KOPT-K1 (cell line): ENCODE measurements at regions not wholly inside any gene's neighbourhood (a gene's known extent, or its start where the extent isn't known, plus 50 kb on each side); places are given as distances from the start of the nearest gene placed in this dataset.
"Not testable (repeated sequence)": the region's sequence is repeated elsewhere in the genome, so short reads cannot be mapped to it uniquely, and the experiment has no call there.

Experiments used
- H3K27ac ChIP-seq: fragments of 200-600 bp; sonication (generic); 2 replicates; pipeline ENCODE4 v1.5.1; 2016; ENCODE audit warnings: antibody characterized with exemption, mild to moderate bottlenecking, low read depth, low read length; ENCODE audit not compliant: poor library complexity, severe bottlenecking
- H3K36me3 ChIP-seq: fragments of 200-600 bp; sonication (generic); 2 replicates; pipeline ENCODE4 v1.5.1; 2017; ENCODE audit warnings: antibody characterized with exemption, mild to moderate bottlenecking, low read length, moderate library complexity; ENCODE audit not compliant: insufficient read depth
- H3K9me3 ChIP-seq: fragments of 200-600 bp; sonication (generic); 2 replicates; pipeline ENCODE4 v1.5.1; 2017; ENCODE audit warnings: antibody characterized with exemption, low read length, mild to moderate bottlenecking; ENCODE audit not compliant: insufficient read depth, poor library complexity, severe bottlenecking

DNA sequence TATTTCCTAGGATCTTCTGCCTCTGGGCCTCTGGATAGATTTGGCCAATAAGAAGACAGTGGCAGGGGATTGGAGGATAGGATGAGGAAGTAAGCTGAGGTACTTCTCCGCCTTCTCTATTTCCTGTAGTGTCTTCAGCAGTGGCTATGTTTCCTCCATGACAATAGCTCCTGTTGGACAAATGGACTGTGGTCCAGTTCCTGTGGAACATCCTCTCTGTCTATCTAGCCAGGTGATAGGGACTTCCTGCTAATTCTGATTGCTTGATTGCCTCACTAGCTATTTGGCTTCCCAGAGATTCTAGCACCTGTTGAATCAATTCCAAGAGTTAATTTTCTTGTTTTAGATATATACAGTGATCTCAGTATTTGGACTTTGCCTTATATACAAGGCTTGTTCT, 456.2 kb upstream of the NECTIN3 start:
- Histone ChIP-seq H3K27ac (no peak overlapping the region), H3K36me3 (no peaks in the 10 kb centered on the region), H3K9me3 (no peaks in the 10 kb centered on the region)

DNA sequence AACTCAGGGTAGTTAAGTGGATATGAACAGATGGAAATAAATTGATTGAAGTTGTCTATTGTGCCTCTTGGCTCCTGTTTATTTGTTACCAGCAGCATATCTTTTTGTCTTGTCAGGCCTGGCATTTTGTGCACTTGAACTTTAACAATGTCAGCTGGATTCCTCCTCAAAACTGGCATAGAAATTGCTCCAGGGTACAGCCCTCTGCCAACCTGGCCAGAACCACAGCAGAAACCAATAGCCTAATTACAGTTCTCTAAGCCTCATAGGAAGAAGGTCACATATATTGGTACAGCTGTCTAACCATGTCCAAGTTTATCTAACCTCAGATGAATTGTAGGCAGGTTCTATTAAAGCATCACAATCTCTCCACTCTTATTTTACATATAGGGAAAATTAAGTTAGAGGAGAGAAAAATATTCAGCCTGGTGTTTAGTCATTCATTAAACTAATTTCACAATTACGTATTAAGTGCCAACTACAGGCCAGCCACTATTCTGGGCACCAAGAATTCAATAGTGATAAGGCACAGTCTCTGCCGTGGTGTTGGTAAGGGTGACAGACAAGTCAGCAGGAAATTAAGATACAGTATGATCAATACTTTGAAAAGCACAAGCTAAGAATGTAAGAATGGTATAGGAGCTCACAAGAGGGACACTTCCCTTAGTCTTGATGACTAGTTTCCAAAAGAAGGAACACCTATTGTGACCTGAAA, 452.9 kb upstream of the NECTIN3 start:
- H3K9me3 ChIP-seq, result no peaks in the 10 kb centered on the region
- H3K36me3 ChIP-seq, result no peaks in the 10 kb centered on the region
- H3K27ac ChIP-seq, result no peak overlapping the region

DNA sequence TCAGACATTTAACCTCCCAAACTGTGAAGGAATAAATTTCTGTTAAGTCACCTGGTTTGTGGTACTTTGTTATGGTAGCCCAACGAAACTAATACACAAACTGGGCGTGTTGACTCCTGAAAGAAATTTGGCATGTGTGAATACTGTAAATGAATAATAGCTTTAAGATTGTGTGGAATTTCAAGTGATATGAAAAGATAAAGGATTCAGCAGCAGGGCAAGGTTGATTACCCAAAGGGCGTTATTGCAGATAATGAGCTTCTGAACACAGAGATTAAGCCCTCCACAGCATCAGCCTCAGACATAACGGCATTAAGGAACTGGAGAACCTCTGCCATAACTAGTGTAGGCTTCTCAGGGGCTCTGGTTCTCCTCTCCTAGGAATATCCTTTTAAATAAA, 451.5 kb upstream of the NECTIN3 start:
- no peak overlapping the region for H3K27ac ChIP-seq
- no peaks in the 10 kb centered on the region for H3K36me3 ChIP-seq
- no peaks in the 10 kb centered on the region for H3K9me3 ChIP-seq

DNA sequence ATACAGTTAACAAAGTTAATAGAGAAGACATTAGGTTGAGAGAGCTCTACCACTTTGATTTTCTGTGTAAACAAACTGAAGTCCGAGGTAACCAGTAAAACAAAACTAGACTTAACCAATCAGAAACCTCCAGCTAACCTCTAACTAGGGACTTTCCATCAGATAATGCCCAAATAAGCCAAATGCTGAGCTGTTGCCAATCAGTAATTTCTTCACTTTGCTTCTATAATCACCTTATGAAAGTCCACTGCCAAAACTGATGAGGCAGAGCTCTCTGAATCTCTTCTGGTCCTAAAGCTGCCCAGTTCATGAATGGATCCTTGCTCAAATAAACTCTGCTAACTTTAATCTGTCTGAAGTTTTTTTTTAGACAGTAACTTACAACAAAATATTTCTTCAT, 448.0 kb upstream of the NECTIN3 start:
- no peaks in the 10 kb centered on the region for H3K9me3 ChIP-seq
- H3K27ac ChIP-seq, result no peak overlapping the region
- H3K36me3 ChIP-seq, result no peaks in the 10 kb centered on the region

DNA sequence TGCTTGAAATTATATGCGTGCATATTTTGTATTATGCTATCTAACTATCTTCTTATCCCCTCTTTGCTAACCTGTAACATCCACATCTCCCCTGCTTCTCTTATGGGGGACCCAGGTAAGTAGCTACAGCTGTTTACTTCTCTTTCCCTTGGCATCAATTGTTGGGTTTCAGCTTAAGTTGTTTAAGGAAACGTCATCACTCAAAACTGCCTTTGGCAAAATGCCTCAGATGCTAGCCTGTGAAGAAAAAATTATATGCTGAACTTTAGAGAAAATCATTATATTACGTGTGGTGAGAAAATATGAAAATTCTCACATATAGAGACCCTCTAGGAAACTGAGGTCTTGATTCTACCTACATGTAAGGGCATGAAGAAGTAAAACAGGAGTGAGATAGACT, 447.0 kb upstream of the NECTIN3 start:
- no peak overlapping the region for H3K27ac ChIP-seq
- no peaks in the 10 kb centered on the region for H3K9me3 ChIP-seq
- no peaks in the 10 kb centered on the region for H3K36me3 ChIP-seq

DNA sequence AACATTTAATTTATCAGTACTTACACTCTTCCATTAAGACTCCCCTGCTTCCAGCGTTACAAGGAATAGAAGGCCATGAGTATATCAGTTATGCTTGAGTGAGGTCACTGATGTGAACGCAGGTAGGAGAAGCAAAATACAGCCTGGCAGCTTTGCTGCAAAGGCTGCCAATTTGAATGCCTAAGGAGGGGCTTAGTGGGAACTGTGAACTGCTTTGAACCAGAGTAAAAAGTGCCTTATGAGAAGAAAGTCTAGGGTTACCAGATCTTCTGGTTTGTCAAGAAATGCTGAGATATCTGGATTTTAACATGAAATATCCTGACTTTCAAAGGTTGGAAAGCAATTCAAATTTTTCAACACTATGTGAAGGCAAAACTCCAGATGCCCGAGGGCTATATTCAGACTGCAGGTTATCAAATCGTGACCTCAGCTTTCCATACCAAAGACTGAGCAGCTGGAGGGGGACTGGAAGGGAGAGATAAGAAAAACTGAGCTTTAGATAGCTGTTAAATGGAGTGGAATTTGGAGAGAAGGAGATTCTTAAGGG, 446.3 kb upstream of the NECTIN3 start:
- Histone ChIP-seq H3K9me3 (no peaks in the 10 kb centered on the region), H3K36me3 (no peaks in the 10 kb centered on the region), H3K27ac (no peak overlapping the region)

DNA sequence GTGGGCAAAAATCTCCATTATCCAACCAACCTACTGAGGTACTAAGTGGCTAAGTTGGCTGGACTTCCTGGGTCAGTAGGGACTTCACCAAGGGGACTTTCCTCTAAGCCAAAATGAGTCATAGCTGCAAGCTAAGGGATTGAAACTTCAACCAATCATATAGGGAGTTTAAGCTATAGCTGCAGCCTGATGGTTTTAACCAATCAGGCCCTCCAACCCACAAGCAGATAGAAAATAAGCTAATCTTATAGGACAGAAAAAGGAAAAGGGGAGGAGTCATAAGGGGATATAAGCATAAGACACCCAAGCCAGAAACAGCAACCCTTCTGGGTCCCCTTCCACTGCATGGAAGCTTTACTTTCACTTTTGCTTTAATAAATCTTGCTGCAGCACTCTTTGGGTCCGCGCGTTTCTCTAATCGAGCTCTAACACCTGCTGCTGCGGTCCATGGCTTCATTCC, 444.9 kb upstream of the NECTIN3 start:
- H3K27ac ChIP-seq, result peak overlapping the region; percentile 49
- H3K36me3 ChIP-seq, H3K9me3 ChIP-seq: not testable (repeated sequence)

DNA sequence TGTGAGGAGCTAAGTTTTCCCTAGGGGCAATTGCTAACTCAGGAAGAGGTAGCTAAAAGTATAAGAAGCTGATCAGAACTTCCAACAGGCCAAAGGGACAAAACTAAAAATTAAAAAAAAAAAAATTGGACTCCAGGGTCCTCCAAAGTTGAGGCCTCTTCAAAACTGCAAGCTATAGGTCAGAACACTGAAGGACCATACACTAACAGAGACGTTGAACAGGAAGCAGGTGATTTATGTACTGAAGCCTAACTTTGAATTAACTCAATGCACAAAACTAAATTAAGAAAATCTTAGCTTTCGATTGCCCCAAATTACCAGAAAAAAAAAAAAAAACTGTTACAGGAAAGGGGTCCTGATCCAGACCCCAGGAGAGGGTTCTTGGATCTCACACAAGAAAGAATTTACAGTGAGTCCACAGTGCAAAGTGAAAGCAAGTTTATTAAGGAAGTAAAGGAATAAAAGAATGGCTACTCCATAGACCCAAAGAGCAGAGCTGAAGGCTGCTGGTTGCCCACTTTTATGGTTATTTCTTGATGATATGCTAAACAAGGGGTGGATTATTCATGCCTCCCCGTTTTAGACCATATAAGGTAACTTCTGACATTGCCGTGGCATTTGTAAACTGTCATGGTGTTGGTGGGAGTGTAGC, 442.8 kb upstream of the NECTIN3 start:
- Histone ChIP-seq H3K27ac (no peak overlapping the region), H3K36me3 (no peaks in the 10 kb centered on the region), H3K9me3 (no peaks in the 10 kb centered on the region)

DNA sequence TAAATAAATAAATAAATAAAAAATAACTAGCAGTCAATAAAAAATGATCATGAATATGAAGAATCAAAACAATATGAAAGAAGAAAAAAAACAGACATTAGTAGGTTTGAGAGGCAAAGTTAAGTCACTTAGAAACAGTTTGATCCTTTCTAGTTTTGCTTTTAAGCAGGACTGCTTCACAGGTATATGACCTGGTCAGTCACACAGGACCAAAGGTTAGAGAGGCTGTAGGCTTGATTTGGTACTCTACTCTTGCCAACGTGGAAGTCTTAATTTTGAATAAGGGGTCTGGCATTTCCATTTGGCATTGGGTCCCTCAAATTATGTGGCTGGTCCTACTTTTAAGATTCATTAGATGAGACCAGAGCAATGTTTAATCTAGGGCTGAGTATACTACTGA, 441.7 kb upstream of the NECTIN3 start:
- Histone ChIP-seq H3K36me3 (no peaks in the 10 kb centered on the region), H3K27ac (no peak overlapping the region), H3K9me3 (no peaks in the 10 kb centered on the region)

DNA sequence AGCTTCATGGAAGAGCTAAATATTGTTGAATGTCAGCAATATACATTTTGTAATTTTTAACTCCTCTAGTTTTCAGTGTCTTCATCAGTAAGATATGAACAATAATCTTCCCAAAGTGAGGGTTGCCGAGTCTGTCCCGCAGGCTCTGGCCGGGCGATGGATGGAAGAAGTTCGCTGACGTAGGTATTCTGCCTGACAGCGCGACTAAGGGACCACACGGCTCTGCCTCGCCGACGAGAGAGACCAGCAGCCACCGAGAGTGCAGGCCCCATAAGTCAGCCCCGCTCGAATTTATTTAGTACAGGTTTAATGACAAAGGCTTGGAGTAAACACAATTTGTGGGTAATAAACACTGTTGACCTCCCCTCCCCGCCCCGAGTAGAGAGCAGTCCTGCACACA, 427.4 kb upstream of the NECTIN3 start:
- H3K27ac ChIP-seq, result no peak overlapping the region
- H3K36me3 ChIP-seq, result no peaks in the 10 kb centered on the region
- H3K9me3 ChIP-seq, result no peaks in the 10 kb centered on the region

DNA sequence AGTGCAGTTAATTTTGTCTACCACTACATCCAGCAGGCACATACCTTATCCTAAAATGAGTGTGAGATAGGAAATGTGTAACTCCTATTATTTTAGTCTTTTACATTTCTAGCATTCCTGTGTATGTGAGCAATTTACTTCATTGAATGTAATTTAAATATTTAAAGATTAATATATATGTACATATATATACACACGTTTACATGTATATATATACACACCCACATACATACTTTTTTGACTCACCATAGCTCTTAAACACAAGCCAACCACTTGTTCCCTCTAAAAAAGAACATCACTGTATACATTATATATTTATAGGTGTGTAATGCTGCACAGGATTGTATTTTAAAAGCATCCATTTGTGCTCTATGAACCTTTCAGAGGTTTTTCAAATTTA, 425.6 kb upstream of the NECTIN3 start:
- H3K36me3 ChIP-seq, result no peaks in the 10 kb centered on the region
- no peaks in the 10 kb centered on the region for H3K9me3 ChIP-seq

DNA sequence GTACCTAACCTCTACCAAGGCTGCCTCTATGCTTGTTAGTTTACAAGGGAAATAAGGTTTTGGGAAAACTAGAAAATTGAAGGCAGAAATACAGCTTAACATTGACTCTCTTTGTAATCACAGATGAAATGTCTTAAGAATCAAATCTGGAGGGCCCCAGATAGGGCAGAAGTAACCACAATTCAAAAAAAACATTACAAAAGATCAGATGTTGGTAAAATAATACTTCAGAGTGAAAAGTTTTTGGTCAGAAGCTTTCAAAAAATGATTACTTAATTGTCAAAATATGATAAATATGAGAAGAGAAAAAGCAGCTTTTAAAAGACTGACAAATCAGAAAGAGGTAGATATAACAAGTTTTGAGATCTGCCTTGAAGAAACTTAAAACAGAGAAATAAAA, 425.1 kb upstream of the NECTIN3 start:
- Histone ChIP-seq H3K9me3 (no peaks in the 10 kb centered on the region), H3K36me3 (no peaks in the 10 kb centered on the region), H3K27ac (no peak overlapping the region)

More for the DNA sequence above, 425.6 kb upstream of the NECTIN3 start:
- H3K27ac ChIP-seq, result no peak overlapping the region

DNA sequence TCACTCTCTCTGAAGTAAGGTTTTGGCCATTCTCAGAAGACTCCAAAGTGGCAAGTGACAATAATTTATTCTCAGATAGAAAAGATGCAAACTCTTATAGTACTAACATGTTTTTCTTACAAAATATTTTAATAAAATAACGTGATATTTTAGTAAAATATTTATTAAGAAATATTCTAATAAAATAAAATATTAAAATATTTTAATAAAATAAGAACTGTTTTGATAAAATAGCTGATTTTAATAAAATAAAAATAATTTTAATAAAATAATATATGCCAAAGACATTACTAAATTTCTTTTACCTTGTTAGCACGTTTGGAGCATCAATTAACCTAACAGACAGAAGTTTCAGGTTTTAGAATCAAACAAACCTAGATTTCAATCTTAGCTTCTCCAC, 424.0 kb upstream of the NECTIN3 start:
- no peak overlapping the region for H3K27ac ChIP-seq
- H3K9me3 ChIP-seq, result no peaks in the 10 kb centered on the region
- no peaks in the 10 kb centered on the region for H3K36me3 ChIP-seq

DNA sequence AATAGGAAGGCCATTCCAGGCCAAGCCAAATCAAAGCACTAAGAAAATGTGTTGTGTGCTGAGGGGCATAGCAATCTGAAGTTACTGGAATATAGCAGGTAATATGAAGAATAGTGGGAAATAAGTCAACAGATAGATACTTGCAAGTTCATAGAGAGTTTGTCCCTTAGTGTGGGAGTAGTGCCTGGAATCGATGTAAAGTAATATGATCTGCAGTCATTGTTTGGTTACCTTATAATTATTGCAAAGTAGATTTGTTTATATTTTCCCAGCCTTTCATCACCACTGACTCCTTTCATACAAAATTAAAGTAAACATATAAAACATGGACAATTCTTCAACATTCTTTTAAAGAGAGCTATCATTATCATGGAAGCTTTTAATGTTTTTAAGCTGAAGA, 420.9 kb upstream of the NECTIN3 start:
- H3K27ac ChIP-seq, result no peak overlapping the region

DNA sequence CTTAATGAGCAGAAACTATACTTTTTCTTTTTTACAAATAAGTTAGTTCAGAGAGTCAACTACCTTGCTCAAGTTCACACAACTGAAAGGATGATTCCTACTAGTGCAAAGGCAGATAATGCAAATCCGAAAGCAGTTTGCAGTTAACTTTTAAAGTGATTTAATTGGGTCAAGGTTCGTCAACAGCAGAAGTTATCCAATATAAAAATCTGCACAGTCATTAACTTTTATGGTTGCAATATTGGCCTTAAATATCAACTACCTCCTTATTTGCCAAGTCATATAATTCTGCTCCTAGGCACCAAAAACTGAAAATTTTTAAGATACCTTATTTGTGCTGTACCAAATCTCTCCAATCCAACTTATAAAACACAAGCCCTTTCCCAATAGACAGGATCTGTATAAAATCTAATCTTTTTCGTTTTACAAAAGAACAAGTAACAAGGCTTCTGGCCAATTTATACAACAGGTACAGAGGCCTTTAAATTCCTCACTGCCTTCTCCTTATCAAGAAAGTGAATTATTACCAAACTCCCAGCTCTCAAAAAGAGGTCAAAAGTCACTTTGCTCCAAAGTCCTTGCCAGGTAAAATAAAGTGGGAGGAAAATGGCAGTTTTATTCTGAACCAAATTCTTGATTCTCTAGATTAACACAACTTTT, 416.6 kb upstream of the NECTIN3 start:
- Histone ChIP-seq H3K9me3 (no peaks in the 10 kb centered on the region), H3K27ac (no peak overlapping the region), H3K36me3 (no peaks in the 10 kb centered on the region)

More for the DNA sequence above, 420.9 kb upstream of the NECTIN3 start:
- Histone ChIP-seq H3K36me3 (no peaks in the 10 kb centered on the region), H3K9me3 (no peaks in the 10 kb centered on the region)
